NCI-H524 treated with DMSO at 0.1 percent for 48 hours (cell line): ENCODE measurements at regions not wholly inside any gene's neighbourhood (a gene's known extent, or its start where the extent isn't known, plus 50 kb on each side); places are given as distances from the start of the nearest gene placed in this dataset.
"Not testable (repeated sequence)": the region's sequence is repeated elsewhere in the genome, so short reads cannot be mapped to it uniquely, and the experiment has no call there.

ENCODE experiments used
- DNase-seq: peaks from one replicate; lab custom pipeline; 2025; lab: John Stamatoyannopoulos, UW

DNA sequence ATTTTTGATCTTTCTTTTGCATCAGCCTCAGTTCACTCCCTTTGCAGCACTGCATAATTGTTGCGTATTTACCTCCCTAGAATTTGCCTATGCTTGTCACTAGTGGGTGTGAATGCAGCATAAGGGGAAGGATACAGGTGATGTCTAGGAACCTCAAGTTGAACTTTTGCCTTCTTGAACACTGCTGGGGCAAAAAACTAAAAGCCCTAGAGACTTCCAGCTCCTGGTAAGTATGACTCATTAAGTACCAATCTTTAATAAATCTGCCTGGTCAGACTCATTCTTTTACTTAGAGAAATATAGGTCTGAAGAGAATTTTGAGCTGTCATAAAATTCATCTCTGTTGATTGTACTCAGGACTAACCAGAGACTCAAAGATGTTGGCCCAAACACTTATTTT, 547.3 kb upstream of the FANCL start:
- DNase-seq = no peak

DNA sequence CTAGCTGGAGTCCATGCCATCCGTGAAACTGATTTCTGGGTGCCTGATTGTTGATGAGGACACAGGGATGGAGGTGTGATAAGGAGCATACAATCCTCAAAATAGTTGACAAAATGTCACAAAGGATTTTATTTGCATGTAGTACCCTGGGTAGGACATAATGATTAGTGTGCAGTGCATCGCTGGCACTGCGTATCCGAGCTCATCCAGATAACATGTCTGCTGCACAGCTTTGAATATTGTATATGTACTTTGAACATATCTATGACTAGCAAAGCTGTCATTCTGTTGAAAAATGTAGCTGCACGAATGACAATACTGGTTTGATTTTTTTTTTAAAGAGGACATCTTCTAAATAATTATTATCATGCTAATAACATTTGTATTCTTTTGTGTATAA, 529.7 kb upstream of the FANCL start:
- DNase-seq = no peak

DNA sequence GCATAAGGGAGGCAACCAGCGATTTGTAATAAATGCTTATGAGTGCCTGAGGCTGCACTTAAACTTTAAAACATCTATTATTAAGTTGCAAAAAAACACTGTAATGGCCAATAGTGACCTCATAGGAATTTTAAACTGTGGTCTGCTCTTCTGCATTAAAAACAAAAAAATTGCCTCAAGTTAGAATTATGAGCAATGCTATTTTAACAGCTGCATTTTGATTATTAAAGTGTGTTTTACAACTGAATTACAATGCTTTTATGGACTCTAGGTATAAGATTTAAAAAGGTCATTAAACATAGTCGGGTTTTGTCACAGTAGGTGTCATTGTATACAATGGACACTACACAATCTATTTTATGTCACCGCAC, 528.7 kb upstream of the FANCL start:
- DNase-seq = no peak

DNA sequence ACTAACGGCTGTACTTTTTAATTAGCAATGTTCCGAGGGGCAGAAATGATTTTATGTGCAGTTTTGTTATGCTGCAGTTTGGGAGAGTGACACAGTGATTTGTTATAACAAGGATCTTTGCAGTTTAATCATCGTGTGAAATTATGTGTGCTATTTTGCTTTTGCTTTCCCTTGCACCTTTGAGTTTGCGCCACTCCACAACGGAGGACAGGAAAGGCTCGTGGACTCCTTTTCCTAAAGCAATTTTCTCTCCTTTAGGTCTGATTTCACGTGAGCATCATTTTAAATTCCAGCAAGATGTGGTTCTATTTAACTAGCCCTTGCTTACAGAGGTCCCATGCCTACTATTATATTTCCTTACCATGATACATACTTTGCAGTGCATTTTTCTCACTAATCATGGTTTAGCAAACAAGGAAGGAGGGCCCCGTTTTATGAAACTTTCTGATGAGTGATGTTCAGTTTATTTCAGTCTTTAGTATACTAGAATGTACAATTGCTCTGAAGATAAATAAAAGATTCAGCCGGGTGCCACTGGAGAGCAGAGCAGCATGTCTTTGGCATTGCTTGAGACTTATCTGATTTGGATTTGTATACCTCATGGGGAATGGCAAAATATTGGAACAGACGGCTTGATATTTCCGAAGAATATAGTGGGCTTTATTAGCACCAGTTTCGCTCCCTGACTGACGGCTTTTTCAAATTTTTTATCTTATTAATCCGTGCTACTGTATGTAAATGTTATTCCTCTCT, 528.2 kb upstream of the FANCL start:
- no peak for DNase-seq

DNA sequence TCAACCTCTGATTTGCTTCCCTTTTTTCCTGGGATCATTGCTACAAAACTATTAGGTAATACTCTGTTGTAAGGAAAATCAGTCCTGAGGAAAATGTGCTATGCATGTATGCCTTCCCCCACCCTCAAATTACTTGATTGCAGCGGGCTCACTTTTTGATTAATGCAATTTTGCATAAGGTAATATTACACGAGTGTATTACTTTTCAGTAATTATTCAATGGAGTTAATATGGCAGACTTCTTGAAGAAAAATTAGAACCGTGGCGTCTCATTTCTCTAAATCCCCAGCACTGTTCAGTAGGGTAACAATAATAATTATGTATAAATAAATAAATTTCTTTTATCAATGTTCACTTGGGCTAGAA, 527.6 kb upstream of the FANCL start:
- DNase-seq = no peak

DNA sequence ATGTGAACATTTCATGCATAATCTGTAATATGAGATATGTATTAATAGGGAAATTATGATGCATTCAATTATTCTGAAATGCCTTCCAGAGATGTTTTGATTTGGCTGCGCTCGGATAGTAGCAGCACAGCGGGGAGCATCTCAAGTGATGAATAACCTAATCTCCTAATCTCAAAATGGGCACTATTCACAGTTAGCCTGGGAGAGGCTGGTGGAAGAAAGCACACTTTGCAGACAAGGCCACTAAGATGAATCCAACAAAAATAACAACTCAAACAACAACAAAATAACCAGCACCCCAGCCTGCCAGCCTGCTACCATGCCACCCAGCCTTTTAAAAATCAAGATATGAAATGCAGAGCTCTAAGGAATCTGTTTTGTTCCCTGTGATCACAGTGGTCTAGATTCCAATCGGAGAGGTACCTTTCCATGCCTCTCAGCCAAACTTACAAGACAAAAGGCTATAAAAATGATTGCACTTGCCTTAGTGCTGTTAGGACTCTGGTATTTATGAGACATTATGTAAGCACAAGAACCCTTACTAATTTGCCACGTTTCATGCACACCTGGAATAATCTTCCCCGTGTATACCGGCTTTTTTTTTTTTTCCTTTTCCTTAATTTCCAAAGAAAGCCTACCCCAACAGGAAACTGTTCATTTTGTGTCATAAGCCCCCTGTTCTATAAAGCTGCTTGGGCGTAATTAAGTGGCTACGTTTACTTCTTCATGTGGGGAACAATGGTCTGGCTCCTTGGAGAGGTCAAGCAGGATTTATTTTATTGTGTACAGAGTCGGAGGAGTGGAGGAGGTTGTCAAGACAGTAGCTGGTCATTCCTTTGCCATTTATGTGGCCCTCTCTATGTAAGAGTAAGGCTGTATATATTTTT, 526.9 kb upstream of the FANCL start:
- peak; percentile 40 for DNase-seq

DNA sequence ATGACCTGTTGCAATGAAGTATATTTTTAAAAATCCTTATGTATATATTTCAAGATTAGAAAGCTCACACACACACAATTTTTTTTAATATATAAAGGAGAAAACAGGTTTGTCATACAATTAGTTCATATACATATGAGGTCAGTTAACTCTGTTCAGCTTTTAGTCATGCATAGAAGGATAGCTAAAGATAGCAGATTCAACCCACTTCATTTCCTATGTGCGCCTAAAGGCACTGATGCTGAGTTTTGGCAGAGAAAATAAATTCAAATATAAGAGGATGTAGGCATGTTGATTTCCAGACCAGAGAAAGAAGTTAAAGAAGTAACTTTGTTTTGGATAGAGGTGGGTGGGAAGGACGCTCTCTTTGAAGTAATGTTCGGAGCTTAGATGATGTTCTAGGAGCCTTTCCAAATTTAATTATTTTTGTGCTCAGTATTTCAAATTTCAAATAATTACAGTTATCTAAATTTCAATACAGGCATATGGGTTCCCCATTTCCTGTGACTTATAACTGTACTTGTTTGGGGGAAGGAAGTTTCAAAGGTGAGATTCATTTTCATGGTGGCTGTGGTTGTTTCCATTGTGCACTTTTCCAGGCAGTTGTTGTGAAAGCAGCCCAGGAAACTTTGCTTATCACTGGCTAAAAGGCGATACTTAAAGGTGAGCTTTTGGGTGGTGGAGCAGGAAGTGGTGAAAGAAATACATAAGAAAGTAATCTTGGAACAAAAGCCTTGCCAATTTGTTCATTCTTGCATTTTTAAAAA, 523.4 kb upstream of the FANCL start:
- DNase-seq = no peak

DNA sequence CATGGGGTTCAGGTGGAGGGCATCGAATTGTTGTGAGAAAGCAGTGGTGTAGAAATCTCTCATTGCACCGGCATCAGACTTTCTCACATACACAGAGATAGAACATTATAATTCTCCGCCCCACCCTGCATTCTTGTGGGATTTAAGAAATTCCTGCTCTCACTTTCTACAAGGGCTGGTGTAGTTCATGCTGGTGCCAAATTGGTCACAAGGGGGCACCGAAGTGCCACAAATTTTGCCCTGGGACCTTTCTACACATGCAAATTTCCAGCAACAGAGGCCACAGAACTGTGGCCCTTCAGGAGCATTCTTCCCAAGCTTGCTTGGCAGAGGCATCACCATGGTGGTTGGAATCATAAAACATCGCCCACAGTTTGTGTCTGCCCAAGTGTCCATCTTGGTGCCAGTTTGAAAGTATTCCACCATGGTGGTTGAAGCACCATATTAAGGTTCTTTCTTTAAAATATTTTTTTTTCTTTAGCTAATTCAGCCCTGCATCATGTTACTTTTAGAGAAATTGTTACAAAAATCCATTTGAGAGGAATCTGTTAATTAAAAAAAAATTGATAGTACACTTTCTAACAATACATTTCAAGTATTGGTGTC, 521.2 kb upstream of the FANCL start:
- DNase-seq = no peak

DNA sequence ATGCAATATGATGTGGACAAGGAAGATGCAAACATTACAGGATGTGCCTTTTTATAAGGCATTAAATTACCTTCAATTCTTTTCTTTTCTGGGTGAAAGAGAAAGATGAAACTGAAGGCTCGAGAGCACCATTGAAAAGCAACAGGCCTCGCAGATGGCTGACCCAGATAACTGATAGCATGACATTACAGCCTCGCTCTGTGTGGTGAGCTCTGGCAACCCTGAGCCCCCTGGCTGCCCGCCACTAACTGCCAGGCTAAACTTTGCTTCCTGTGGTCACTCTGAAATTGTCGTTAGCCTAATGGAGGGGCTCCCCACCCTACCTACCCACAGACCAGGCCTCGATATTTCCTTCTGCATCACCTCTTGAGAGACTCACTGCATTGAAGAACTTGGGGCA, 516.8 kb upstream of the FANCL start:
- no peak for DNase-seq

DNA sequence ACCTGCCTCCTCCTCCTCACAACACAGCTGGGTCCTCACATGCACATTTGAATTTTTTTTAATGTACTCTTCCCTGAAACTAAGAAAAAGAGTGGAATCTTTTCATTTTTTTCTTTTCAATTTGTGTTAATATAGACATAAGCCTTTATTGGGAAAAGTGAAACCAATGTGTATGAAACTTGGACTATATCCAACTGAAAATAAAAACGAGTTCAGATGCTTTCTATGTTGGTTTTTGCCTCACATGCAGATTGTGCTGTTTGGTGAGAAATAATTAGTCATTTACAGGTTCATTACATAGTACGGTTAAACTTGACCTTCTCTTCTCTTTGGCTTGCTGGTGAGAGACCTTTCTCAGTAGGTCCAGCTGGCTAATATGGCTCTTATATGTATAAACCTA, 515.2 kb upstream of the FANCL start:
- no peak for DNase-seq

DNA sequence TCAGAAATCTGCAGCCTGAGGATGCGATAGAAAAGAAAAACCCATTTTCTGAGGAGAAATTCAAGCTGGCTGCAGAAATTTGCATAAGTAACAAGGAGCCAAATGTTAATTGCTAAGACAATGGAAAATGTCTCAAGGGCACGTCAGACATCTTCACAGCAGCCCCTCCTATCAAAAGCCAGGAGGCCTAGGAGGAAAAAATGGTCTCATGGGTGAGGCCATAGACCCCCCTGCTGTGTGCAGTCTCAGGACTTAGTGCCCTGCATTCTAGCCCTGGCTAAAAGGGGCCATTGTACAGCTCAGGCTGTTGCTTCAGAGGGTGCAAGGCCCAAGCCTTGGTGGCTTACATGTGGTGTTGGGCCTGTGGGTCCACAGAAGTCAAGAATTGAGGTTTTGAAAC, 511.4 kb upstream of the FANCL start:
- not testable (repeated sequence) for DNase-seq

DNA sequence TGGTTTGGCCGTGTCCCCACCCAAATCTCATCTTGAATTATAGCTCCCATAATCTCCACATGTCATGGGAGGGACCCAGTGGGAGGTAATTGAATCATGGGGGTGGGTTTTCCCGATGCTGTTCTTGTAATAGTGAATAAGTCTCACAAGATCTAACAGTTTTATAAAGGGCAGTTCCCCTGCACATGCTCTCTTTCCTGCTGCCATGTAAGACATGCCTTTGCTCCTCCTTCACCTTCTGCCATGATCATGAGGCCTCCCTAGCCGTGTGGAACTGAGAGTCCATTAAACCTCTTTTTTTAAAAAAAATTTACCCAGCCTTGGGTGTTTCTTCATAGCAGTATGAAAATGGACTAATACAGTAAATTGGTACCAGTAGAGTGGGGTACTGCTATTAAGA, 510.6 kb upstream of the FANCL start:
- not testable (repeated sequence) for DNase-seq

DNA sequence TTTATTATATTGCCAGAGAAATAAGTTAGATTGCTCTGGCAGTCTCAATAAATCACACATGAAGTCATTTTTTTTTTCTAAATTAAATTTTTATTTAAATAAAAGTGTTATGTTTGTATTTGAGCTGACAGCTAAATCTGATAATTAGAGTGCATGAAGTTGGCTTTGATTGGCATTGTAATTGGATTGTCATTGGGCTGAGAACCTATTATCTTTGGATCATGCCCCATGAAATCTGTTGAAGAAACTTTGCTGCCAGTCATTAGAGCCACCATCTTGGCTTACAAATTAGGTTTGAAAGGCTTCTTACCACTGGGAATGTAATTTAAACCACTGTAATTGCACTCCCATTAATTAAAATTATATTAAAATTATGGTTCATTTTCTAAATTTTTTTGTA, 507.9 kb upstream of the FANCL start:
- no peak for DNase-seq

DNA sequence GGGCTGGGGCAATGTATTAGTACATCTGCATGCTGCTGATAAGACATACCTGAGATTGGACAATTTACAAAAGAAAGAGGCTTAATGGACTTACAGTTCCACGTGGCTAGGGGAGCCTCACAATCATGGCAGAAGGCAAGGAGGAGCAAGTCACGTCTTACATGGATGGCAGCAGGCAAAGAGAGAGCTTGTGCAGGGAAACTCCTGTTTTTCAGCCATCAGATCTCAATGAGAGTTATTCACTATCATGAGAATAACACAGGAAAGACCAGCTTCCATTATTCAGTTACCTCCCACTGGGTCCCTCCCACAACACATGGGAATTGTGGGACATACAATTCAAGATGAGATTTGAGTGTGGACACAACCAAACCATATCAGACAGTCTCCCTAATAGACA, 504.2 kb upstream of the FANCL start:
- DNase-seq = not testable (repeated sequence)

DNA sequence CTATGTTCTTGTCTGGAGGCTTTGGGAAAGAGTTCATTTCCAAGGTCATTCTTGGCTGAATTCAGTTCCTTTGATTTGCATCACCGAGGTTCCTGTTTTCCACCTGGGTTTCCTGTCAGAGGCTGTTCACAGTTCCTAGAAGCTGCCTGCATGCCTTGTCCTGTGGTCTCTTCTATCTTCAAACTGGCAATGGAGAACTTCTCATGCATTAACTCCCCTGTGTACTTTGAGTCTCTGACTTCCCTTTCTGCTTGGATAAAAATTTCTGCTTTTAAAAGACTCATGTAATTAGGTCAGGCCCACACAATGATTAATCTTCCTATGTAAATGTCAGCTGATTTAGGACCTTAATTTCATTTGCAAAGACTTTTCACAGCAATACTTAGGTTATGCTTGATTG, 499.3 kb upstream of the FANCL start:
- no peak for DNase-seq

DNA sequence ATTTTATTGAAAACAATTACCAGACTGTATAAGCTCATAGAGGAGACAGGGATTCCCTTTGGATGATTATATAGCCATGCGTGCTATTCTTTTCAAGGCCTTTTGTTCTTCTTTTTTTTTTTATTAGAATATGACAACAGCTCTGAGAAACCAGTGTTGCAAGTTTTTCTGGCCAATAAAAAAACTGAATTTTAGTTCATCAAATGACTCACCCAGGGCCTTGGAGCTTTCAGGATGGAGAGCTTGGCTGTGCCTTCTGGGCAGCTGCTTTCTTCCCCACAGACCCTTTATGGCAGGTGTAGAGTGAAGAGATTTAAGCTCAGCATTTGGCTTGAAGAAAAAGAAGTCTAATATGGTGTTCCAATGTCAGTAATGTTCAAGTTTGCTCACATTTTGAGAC, 497.9 kb upstream of the FANCL start:
- no peak for DNase-seq

DNA sequence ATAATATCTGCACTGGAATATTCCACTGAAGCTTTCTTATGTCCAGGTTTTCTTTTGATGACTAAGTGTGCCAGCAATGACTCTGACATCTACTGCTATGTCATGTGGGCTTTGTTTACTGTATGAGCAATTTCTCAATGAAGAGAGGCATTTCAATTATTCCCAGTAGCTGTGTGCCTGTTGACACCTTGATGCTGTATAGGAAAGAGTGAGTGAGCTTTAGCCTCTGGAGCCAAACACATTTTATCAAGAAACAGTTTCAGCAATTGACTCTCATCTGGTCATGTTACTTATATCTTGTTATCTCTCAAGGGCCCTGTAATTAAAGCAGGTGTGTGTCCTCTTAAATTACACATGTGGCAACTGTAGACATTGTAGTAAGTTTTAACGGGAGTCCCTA, 493.2 kb upstream of the FANCL start:
- DNase-seq = peak; percentile 4

DNA sequence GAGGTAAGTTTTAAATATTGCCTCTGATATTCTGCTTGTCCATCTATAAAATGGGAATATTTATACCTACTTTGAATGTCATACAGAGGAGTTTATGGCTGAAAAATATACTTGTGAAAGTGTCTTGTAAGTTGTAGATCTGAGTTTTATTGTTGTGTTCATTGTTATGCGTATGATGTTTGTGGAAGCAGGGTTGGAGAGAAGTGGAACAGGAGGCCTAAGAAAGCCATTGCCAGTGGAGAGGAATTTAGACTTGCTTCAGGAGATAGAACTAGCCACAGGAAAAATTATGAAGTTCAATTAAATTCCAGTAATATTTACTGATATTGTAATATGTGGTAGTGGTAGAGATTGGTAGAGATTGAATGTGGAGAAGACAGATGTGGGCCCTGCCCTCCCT, 491.9 kb upstream of the FANCL start:
- DNase-seq = no peak

DNA sequence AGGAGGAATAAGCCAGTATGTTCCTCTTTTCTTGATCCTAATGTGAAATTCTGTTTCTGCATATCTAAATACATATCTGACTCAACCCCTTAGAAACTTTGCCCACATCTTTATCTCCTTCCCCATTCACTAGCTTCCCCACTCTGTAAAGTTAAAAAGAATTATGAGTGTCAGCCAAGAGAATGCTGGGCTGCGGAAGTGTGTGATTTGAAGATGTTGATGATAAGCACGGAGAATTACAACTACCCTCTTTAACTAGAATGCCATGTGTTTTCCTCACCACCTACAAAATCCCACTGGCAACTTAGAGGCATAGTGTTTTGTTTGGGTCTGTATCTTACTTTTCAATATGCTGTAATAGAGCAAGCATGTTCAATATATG, 490.4 kb upstream of the FANCL start:
- DNase-seq = no peak

DNA sequence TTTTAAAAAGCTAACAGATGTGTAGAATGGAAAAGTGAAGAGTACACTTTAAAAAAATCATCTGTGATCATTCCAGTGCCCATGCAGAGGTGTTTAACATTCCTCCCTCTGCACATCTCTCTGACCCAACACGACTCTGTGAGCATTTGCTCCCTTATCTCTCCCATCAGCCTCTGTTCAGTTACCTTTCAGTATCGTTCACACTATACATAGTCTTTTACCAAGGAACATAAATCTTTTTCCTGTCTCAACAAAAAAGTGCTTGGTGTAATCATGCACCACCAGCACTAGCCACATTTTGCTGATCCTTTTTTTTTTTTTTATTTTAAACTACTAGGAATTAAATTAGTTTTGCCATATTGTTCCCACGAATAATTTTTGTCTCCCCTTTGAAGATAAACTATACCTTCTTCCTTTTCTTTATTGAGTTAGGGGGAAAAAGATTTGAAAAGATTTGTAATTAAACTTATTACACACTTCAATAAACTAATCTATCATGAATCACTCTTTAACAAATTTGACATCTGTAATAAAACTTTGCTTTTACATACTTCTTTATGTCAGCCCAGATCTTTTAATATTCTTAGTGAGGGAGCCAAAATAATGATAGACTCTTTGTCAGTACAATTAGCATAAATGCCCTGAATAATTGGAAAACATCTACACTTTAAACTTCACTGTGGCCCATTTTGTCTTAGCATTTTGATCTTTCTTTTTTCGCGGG, 489.8 kb upstream of the FANCL start:
- no peak for DNase-seq

DNA sequence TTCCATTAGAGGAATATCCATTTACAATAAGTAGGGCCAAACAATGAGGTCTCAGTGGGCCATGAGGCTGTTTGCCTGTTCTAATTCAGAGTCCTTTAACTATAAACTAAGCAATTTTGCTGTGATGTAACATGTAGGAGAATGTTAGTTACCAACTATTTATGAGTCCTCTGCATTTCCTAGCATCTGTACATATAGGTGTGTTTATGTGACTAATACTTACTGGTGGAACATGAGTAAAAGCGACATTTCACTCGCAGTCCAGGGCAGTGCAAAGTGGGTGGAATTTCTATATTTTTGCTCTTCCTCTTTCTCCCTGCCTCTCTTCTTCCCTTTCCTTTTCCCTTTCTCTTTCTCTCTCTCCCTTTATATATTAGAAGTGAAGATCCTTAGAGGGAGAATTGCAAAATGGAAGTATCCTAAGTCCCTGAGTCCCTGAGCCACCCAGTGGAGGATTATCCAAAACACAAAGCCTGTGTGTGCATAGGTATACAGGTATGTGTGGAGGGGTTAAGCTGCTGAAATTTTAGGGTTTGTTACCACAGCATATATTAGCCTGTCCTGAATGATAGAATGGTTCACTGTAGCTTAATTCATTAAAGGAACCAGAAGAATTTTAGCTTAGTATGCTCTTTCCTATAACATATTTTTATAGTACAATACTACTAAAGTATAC, 487.0 kb upstream of the FANCL start:
- no peak for DNase-seq
